ENCODE measurements at regions not wholly inside any gene's neighbourhood (a gene's known extent, or its start where the extent isn't known, plus 50 kb on each side); places are given as distances from the start of the nearest gene placed in this dataset.

- Mint-ChIP-seq H3K4me3 (no peak overlapping the region), H3K9me3 (peaks cover 3% of the 10 kb centered on the region), H3K27ac (ENCODE audit: unreplicated experiment) (peak overlapping the region; percentile 27), H3K4me1 (peaks cover 38% of the 10 kb centered on the region), H3K27me3 (ENCODE audit: low read depth) (no peaks in the 10 kb centered on the region), H3K36me3 (ENCODE audit: low read depth) (no peaks in the 10 kb centered on the region)
- DNase-seq (ENCODE audit: low read depth, low spot score), result no peak
- TF ChIP-seq CTCF (conservative IDR thresholded peaks at IDR 0.05), result no peak
These were observed 348.0 kb downstream of the BUD13 start for GRCh38 chr11:116424615-116425261.

GRCh38 chr11:116422956-116423600 lies 349.7 kb downstream of the BUD13 start:
- no peaks in the 10 kb centered on the region for H3K36me3 Mint-ChIP-seq (ENCODE audit: low read depth)
- no peak for TF ChIP-seq CTCF (conservative IDR thresholded peaks at IDR 0.05)
- no peaks in the 10 kb centered on the region for H3K27me3 Mint-ChIP-seq (ENCODE audit: low read depth)
- peaks cover 3% of the 10 kb centered on the region for H3K9me3 Mint-ChIP-seq
- H3K27ac Mint-ChIP-seq (ENCODE audit: unreplicated experiment), result no peak overlapping the region
- H3K4me1 Mint-ChIP-seq, result peaks cover 27% of the 10 kb centered on the region
- no peak overlapping the region for H3K4me3 Mint-ChIP-seq
- no peak for DNase-seq (ENCODE audit: low read depth, low spot score)

- no peak overlapping the region for H3K27ac Mint-ChIP-seq (ENCODE audit: unreplicated experiment)
- no peaks in the 10 kb centered on the region for H3K36me3 Mint-ChIP-seq (ENCODE audit: low read depth)
- H3K4me1 Mint-ChIP-seq, result peaks cover 22% of the 10 kb centered on the region
- peaks cover 3% of the 10 kb centered on the region for H3K9me3 Mint-ChIP-seq
- H3K27me3 Mint-ChIP-seq (ENCODE audit: low read depth), result no peaks in the 10 kb centered on the region
- no peak overlapping the region for H3K4me3 Mint-ChIP-seq
- no peak for TF ChIP-seq CTCF (conservative IDR thresholded peaks at IDR 0.05)
- DNase-seq (ENCODE audit: low read depth, low spot score), result no peak
These were observed 350.2 kb downstream of the BUD13 start for GRCh38 chr11:116422556-116422955.

- Mint-ChIP-seq H3K4me1 (peaks cover 18% of the 10 kb centered on the region), H3K27ac (ENCODE audit: unreplicated experiment) (no peak overlapping the region), H3K36me3 (ENCODE audit: low read depth) (no peaks in the 10 kb centered on the region)
These were observed 351.1 kb downstream of the BUD13 start for GRCh38 chr11:116421529-116422185.

More at GRCh38 chr11:116421529-116422185, 351.1 kb downstream of the BUD13 start:
- no peak for DNase-seq (ENCODE audit: low read depth, low spot score)
- H3K9me3 Mint-ChIP-seq, result peaks cover 3% of the 10 kb centered on the region
- no peak overlapping the region for H3K4me3 Mint-ChIP-seq
- TF ChIP-seq CTCF (conservative IDR thresholded peaks at IDR 0.05), result no peak
- no peaks in the 10 kb centered on the region for H3K27me3 Mint-ChIP-seq (ENCODE audit: low read depth)
